ENCODE measurements at regions not wholly inside any gene's neighbourhood (a gene's known extent, or its start where the extent isn't known, plus 50 kb on each side); places are given as distances from the start of the nearest gene placed in this dataset.

GRCh38 chr11:42412590-42412989, 899.2 kb upstream of the API5 start:
- no peak for TF ChIP-seq EZH2 (IDR thresholded peaks at IDR 0.05; ENCODE audit: borderline replicate concordance, low read length)
- TF ChIP-seq CTCF (conservative IDR thresholded peaks at IDR 0.05 in 1 of 2, IDR thresholded peaks at IDR 0.05 in 1 of 2; ENCODE audit: extremely low read depth in 1 of 2, insufficient read depth in 1 of 2, low read depth in 1 of 2, low read length in 2 of 2) = no peak
